ENCODE measurements at regions not wholly inside any gene's neighbourhood (a gene's known extent, or its start where the extent isn't known, plus 50 kb on each side); places are given as distances from the start of the nearest gene placed in this dataset.

DNA sequence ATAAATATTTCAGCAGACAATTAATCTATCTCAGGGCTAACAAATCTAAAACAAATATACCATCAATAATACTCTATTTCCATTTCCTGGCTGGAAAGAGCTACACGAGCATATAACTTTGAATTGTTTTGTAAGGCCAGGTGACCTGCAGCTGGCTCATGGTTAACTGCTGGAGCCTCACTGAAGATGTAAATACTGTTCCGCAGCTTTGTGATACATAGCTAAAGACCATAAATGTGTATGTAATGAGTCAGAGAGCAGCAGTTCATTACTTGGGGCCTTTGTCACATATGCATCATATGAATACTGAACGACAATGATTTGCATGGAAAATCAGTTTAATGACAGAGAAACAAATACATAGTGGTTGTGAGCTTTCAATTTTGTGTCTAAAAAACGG is 109.4 kb upstream of the CCN2 start:
- H3K4me3 ChIP-seq (ENCODE audit: low read depth, low read length): no peak overlapping the region
- no peaks in the 10 kb centered on the region for H3K27me3 ChIP-seq (ENCODE audit: control insufficient read depth, insufficient read depth, low read length)
- DNase-seq (ENCODE audit: low read depth): no peak
- no peaks in the 10 kb centered on the region for H3K36me3 ChIP-seq (ENCODE audit: control insufficient read depth, insufficient read depth, low read length)
- TF ChIP-seq, protein P1, sequence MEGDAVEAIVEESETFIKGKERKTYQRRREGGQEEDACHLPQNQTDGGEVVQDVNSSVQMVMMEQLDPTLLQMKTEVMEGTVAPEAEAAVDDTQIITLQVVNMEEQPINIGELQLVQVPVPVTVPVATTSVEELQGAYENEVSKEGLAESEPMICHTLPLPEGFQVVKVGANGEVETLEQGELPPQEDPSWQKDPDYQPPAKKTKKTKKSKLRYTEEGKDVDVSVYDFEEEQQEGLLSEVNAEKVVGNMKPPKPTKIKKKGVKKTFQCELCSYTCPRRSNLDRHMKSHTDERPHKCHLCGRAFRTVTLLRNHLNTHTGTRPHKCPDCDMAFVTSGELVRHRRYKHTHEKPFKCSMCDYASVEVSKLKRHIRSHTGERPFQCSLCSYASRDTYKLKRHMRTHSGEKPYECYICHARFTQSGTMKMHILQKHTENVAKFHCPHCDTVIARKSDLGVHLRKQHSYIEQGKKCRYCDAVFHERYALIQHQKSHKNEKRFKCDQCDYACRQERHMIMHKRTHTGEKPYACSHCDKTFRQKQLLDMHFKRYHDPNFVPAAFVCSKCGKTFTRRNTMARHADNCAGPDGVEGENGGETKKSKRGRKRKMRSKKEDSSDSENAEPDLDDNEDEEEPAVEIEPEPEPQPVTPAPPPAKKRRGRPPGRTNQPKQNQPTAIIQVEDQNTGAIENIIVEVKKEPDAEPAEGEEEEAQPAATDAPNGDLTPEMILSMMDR (IDR thresholded peaks at IDR 0.05; ENCODE audit: insufficient read depth, low read length, poor library complexity, severe bottlenecking): no peak

DNA sequence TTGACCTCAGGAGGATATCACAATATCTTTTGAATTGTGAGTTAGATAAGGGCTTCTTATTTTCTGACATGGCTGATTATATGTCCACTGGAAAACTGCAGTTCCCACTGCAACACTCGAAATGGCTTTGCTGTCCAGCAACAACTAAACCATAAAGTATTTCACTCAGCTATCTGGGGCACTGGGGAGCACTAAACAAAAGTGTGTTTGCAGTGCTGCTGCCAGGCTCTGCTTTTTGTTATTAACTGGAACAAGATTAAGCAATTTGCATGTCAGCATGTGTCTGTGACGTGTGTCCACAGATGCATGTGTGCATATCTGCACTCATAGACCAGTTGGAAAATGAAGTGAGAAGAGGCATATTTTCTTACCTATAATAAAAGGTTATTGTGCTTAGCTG is 107.8 kb upstream of the CCN2 start:
- Histone ChIP-seq H3K36me3 (ENCODE audit: control insufficient read depth, insufficient read depth, low read length) (no peaks in the 10 kb centered on the region), H3K27me3 (ENCODE audit: control insufficient read depth, insufficient read depth, low read length) (no peaks in the 10 kb centered on the region), H3K4me3 (ENCODE audit: low read depth, low read length) (no peak overlapping the region)
- no peak for DNase-seq (ENCODE audit: low read depth)
- TF ChIP-seq, protein P1 (IDR thresholded peaks at IDR 0.05; ENCODE audit: insufficient read depth, low read length, poor library complexity, severe bottlenecking): no peak

DNA sequence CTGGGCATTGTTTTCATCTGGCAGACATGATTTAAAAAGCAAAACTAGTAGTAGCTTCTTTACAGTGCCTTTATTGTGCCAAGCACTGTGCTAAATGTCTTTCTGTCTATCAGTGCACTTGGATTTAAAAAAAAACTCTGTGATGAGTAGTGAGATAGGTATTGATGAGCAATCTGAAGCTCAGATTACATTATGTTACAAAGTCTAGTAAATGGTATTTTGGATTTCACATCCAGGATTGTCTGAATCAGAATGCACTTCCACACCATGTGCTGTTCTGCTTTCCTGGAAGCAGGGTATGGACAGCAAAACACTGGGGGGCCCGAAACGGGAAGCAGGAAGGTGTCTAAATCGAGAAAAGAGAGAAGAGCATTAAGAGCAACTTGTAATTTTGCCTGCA is 103.4 kb upstream of the CCN2 start:
- no peak for DNase-seq (ENCODE audit: low read depth)
- no peaks in the 10 kb centered on the region for H3K27me3 ChIP-seq (ENCODE audit: control insufficient read depth, insufficient read depth, low read length)
- H3K4me3 ChIP-seq (ENCODE audit: low read depth, low read length): no peak overlapping the region
- TF ChIP-seq, protein P1 (IDR thresholded peaks at IDR 0.05; ENCODE audit: insufficient read depth, low read length, poor library complexity, severe bottlenecking): no peak
- H3K36me3 ChIP-seq (ENCODE audit: control insufficient read depth, insufficient read depth, low read length): no peaks in the 10 kb centered on the region

- Histone ChIP-seq H3K27me3 (ENCODE audit: control insufficient read depth, insufficient read depth, low read length) (no peaks in the 10 kb centered on the region), H3K4me3 (ENCODE audit: low read depth, low read length) (no peak overlapping the region), H3K36me3 (ENCODE audit: control insufficient read depth, insufficient read depth, low read length) (no peaks in the 10 kb centered on the region)
- TF ChIP-seq, protein P1 (IDR thresholded peaks at IDR 0.05; ENCODE audit: insufficient read depth, low read length, poor library complexity, severe bottlenecking): no peak
- DNase-seq (ENCODE audit: low read depth): no peak
Measured at GRCh38 chr6:132053511-132053910, 102.3 kb upstream of the CCN2 start.

- no peaks in the 10 kb centered on the region for H3K36me3 ChIP-seq (ENCODE audit: control insufficient read depth, insufficient read depth, low read length)
- no peak overlapping the region for H3K4me3 ChIP-seq (ENCODE audit: low read depth, low read length)
- TF ChIP-seq, protein P1 (IDR thresholded peaks at IDR 0.05; ENCODE audit: insufficient read depth, low read length, poor library complexity, severe bottlenecking): no peak
- DNase-seq (ENCODE audit: low read depth): no peak
- H3K27me3 ChIP-seq (ENCODE audit: control insufficient read depth, insufficient read depth, low read length): no peaks in the 10 kb centered on the region
Measured at GRCh38 chr6:132052096-132052495, 100.9 kb upstream of the CCN2 start.

GRCh38 chr6:132045877-132046276 is 94.7 kb upstream of the CCN2 start:
- TF ChIP-seq, protein P1 (IDR thresholded peaks at IDR 0.05; ENCODE audit: insufficient read depth, low read length, poor library complexity, severe bottlenecking): no peak
- DNase-seq (ENCODE audit: low read depth): no peak
- H3K4me3 ChIP-seq (ENCODE audit: low read depth, low read length): no peak overlapping the region
- no peaks in the 10 kb centered on the region for H3K27me3 ChIP-seq (ENCODE audit: control insufficient read depth, insufficient read depth, low read length)
- no peaks in the 10 kb centered on the region for H3K36me3 ChIP-seq (ENCODE audit: control insufficient read depth, insufficient read depth, low read length)

Data from kidney epithelial cell (primary cell).